NCI-H748 (cell line): ENCODE measurements at regions not wholly inside any gene's neighbourhood (a gene's known extent, or its start where the extent isn't known, plus 50 kb on each side); places are given as distances from the start of the nearest gene placed in this dataset.
"Not testable (repeated sequence)": the region's sequence is repeated elsewhere in the genome, so short reads cannot be mapped to it uniquely, and the experiment has no call there.

Experiments used
- DNase-seq: peaks from one replicate; lab custom pipeline; 2025; ENCODE audit not compliant: unreplicated experiment; lab: John Stamatoyannopoulos, UW

DNA sequence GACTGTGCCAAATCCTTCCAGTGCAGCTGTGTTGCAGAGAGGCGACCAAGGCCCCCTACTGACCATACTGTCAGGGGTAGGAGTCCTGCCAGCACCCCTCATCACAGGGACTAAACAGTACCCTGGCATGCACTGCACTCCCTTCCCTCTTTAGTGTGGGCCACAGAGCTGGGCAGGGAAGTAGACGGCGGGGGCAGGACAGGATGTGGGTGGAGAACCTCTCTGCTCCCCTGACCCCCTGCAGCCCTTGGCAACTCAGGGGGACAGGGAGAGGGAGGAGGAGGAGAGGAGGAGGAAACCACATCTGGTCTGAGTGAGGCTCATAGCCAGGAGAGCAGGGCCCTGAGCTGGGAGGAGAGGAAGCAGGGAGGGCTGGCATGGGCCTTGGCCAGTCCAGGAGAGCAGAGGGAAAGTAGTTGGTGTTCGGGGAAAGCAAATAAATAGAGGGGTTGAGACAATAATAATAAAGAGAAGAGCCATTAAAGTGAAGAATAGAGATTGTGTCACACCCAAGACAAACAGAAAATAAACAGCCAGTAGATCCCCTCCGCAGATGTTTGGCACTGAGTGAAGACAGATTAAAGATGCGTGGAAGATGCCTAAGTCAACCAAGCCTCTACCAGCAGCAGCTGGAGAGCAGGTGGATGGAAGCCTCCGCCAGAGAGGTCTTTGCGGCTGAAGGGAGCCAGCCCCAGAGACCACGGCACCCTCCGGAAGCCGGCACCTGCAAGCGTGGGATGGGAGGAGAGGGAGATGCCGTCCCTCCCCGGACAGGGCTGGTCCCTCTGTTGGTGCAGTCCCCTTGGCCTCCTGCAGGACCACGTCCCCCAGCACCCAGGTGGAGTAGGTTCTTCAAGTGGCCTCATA lies 61.5 kb downstream of the RPUSD4 start:
- peak; percentile 50 for DNase-seq

DNA sequence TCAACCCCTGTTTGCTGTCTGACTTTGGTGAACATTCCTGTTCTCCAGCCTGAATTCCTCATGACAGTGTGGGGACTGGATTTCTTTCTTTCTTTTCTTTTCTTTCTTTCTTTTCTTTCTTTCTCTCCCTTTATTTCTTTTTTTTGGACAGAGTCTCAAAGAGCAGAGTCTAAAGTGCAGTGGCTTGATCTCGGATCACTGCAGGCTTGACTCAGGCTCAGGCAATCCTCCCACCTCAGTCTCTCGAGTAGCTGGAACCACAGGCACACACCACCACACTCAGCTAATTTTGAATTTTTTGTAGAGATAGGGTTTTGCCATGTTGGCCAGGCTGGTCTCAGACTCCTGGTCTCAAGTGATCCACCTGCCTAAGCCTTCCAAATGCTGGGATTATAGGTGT lies 63.1 kb downstream of the RPUSD4 start:
- DNase-seq: no peak

DNA sequence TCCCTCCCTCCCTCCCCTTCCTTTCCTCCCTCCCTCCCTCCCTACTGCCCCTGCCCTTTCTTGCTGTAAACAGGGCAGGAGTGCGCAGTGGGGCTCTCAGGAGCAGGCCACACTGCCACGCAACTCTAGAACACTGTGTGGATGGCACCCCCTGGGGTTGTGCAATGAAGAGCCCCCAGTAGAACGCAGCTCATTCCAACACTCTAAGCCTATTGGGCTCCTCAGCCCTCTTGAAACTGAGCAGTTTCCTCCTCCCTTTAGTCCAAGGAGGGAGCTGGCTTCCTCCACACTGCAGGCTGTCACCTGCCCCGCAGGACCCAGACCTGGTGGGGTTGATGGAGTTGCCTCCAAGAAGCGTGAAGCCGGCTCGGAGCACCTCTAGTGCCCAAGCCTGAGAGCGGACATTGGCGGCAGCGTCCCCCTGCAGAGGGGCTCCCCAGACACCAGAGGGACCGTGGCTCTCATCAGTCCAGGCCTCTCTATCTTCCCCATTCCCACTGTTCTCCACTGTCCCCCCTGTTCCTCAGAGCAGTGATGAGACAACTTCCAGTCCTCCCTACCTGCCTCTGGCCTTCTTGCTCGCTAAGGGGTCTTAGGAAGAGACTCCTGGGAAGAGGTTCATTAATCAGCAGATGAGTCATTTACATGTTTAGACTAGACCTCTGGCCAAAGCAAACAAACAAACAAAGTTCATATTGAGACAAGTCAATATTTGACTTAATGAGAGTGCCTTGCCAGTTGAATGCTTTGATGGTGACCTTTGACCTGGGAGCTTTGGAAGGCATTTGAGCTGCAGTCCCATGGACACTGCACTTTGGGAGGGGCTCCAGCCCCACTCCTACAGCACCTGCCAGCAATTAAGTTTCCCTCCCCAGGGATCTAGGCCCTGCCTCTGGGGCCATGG lies 64.0 kb downstream of the RPUSD4 start:
- DNase-seq: peak; percentile 9

DNA sequence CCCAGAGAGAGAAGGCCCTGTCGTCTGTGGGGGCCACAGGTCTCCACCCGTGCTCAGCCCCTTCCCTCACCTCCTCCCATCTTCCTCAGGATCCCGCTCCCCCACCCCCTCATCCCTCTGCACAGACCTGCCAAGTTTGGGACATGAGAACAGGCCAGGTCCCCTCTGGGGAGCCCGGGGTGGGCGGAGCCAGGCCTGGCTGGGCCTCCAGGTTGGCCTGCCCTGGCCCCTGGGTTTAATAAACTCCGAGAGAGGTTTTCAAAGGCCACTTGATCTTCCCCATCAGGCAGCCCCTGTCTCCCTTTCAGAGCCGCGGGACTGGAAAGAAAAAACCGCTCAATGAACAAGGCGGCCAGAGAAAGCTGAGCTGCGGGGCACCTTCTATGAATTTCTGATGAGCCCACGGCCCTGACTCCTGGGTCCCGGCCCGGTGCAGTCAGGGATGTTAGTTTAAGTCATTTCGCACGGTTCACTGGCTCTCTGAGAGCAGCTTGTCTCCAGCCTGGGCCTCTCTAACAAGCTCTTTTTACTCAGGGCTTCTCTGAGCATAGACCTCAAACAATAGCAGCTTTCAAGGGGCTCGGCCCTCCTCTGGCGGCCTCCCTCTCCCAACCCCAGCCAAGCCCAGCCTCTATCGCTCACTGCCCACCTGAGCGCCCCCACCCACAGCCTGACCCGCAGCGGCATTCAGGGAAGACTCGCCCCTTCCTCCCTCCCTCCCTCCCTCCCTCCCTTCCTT lies 64.8 kb downstream of the RPUSD4 start:
- peak; percentile 82 for DNase-seq

DNA sequence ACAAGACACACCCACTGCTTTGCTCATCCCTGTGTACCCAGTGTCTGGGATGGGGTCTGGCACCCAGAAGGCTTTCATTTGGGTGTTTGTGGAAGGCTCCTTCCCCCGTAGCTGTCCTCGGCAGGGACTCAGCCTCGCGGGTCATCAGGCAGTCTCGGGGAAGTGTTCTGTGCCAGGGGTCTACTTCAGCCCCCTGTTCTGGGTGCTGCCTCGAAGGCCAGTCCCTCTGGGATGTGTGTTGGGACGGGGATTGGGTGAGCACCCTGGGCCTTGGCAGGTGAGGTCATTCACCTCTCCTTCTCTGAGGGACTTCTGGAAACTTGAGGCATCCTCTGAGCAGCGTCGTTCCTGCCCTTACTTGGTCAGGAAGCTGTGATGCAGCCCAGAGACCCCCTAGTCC lies 65.5 kb downstream of the RPUSD4 start:
- DNase-seq: no peak

DNA sequence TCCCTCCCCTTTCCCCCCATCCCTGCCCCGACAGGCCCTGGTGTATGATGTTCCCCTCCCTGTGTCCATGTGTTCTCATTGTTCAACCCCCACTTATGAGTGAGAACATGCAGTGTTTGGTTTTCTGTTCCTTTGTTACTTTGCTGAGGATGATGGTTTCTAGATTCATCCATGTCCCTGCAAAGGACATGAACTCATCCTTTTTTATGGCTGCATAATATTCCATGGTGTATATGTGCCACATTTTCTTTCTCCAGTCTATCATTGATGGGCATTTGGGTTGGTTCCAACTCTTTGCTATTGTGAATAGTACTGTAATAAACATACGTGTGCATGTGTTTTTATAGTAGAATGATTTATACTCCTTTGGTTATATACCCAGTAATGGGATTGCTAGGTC lies 68.0 kb downstream of the RPUSD4 start:
- DNase-seq: not testable (repeated sequence)

DNA sequence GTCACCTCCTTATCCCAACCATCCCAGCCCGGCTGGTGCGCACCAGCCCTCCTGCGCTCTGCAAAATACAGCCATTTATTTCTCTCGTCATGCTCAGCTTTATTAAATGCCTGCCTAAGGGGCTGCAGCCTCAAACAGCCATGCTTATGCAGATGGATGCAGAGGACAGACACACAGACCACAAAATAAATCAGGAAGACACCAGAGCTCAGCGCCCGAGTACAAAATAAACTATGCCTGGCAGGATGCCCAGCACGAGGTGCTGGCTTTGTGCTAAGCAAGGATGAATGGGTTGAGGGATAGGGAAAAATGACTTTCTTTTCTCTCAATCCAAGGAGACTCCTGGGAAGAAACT lies 70.5 kb downstream of the RPUSD4 start:
- DNase-seq: peak; percentile 26

DNA sequence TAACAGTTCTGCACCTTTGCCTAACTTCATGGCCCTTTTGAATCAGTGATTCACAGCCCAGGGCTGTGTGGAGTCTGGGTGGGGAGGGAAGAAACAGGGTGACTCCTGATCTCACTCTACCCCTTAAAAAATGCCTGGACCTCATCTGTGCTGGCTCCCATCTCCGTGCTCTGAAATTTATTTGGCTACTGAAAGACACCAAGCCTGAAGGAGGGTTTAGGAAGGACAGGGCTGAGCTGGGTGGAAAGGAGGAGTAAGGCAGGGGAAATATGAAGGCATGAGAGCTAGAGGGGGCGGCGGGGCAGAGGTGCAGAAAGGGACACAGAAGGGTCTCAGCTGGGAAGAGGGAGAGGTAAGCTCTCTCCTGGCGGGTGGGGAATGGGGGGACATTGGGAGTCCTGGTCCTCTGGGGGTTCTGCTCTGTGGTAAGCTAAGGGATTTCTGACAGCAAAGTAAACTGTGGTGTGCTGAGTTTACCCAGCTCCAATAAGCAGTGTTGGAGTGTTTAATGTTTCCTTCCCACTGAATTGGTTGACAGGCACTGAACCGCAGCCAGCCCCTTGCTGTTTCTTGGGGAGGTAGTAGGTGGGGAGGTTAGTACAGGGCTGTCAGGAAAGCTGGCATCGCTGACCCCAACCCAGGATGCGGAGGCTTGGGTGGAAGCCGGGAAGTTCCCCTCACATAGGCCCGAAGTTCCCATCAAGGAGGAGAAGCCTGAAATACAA lies 71.1 kb downstream of the RPUSD4 start:
- no peak for DNase-seq

DNA sequence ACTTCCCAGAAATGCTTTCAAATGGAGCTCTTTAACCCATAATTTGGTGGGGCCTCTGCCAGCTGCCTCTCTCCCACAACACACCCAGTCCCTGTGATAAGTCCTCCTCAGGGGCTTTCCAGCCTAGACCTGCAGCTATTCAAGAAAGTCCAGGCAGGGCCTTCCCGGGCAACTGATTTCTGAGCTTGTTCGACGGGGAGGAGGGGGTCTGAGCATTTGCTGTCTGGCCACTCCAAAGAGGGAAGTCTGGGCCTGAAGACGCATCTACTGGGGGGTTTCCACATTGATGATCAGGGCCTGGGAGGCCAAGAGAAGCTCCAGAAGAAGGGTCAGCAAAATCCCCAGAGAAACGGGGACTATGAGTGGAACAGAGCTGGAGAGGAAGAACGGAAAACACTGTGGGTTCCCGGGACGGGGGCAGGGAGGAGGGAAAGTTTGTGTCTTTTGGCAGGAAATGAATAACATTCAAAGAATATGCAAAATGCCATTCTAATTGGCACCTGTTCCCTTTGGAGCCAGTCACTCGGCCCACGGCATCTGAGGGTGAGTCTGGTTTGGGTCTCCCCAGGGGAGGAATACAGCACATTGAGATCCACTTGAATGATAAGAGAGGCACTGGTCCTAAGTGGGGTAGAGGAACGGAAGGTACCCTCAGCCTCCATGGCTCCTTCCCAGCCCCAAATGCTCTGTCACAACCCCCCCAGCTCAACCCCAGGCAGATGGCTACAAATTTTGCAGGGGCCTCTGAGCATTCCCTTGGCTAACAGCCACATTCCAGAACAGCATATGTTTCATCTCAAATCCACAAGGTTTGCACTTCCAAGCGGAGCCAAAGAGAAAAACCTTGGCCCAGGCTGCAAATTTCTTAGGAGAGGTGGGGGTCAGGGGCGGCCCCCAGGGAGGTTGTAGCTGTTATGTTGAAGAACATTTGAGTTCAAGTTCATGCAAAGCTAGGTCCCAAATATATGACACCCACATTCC lies 72.0 kb downstream of the RPUSD4 start:
- no peak for DNase-seq

DNA sequence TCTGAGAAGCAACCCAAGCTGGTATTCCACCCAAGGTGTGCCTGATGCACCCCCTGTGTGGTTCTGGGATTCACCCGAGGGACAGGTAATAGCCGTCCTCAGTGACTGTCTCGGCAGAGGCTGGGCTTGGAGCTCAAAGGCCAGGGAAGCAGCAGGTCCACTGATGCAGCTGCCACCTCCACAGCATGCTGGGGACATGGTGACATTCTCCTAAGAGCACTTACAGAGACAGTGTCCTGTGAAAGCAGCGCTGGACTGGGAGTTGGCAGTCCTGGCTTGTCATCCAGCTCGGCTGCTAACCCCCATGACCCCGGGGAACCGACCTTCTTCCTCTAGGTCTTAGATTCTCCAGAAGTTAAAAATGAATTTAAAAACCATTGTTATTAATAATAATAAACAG lies 72.8 kb downstream of the RPUSD4 start:
- no peak for DNase-seq

DNA sequence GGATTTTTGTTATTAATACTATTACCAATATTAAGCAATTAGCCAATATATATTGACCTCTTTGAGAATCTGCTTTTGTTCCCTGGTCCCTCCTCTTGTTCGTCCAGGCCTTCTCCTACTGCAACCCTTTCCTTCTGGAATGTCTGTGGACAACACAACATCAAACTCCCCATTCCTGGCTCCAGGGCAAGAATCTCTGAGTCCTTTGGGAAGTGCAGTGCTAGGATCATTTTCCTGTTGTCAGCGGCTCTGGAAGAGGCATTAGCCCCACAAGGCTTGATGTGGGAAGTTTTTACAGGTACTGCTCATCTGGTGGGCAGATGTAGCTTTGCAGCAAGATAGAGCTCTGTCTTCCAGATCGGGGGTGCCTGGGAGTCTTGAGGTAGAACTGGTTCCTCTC lies 74.3 kb downstream of the RPUSD4 start:
- no peak for DNase-seq

DNA sequence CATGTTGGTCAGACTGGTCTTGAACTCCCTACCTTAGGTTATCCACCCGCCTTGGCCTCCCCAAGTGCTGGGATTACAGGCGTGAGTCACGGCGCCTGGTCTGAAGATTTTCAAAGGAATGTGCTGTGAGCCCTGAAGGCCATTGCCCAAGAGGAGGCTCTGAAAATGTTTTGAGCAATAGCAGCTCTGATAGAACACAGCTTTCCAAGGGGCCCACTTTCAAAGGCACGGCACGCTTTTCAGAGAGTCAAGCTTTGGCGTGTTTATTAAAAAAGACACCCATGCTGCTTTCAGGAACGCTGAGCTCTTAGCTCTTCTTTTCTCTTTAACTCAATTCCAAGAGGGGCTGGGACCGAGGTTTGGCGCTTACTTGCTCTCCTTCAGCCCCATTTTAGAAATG lies 73.8 kb upstream of the CDON start:
- DNase-seq: no peak

DNA sequence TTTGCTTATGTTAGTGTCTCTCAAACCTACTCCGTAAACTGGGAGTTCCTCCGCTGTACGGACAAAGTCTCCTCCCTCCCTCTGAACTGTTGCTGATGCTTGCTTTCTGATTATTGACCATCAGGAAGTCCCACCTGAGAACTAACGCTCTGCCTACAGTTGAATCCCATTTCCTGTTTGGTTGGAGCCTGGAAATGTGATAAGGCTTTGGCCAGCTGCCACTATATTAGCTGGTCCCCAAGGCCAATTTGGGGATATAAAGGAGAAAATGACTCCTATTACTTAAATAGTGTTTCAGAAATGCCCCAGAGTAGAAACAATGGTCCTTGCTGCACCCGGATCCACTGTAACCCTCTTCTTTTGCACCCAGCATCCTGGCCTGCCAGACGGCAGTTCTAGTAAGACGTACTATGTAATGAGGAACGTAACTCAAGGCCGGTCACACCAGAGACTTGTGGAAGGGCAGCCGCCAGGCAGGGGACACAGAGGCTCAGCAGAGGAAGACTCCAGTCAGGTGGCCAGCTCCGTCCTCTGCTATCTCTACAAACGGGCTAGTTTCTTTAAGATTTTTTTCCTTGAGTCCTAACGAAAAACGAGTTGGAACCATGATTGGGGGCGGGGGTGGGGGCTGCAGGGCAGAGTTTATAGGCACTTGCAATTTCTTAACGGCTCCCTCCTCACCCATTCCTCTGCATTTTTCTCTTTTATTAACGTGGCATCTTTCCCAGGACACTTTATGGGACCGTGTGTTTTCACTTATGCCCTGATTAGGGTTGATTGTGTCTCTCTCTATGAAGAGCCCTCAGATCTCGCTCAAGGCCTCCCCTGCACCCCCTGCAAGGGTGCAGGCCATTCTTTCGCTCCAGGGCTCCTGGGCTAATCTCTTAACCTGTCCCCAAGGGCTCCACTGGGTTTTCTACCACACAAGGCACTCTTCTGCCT lies 72.8 kb upstream of the CDON start:
- no peak for DNase-seq

DNA sequence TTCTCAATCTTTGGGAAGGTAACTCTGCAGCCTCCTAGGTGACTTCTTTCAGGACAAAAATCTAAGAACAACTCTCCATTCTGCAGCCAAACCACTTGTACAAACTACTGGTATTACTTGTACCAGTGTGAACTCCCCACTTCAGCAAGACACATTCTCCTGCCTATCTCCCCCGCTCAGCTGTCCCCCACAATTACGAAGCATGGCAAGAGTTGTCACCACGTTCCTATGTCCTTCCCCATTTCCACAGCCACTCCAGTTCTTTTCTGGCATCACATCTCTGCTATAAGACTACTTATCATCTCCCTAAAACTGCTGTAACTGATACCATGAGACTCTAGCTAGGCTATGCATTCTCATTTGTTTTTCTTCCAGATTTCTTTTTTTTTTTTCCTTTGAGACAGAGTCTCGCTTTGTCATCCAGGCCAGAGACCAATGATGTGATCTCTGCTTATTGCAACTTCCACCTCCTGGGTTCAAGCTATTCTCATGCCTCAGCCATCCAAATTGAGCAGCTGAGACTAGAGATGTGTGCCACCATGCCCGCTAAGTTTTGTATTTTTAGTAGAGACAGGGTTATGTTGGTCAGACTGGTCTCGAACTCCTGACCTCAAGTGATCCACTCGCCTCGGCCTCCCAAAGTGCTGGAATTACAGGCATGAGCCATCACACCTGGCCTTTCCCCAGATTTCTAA lies 71.9 kb upstream of the CDON start:
- DNase-seq: no peak

DNA sequence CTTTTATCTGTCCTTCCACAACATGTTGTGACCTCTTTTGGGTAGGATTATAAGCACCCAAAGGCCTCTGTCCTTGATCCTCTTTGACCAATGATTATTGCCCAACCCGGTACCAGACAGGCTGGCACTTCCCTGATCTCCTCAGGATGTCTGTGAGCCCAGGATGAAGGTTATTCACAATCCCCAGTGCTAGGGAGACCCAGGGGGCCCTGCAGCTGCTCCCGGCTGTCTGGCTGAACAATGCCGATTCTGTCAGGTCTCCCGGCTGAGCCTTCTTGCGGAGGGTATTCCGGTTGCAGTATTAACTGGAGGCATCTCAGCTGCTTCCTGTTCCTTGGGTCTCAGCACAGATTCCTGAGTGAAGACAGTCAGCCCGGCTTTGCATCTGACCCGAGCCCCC lies 71.2 kb upstream of the CDON start:
- no peak for DNase-seq

DNA sequence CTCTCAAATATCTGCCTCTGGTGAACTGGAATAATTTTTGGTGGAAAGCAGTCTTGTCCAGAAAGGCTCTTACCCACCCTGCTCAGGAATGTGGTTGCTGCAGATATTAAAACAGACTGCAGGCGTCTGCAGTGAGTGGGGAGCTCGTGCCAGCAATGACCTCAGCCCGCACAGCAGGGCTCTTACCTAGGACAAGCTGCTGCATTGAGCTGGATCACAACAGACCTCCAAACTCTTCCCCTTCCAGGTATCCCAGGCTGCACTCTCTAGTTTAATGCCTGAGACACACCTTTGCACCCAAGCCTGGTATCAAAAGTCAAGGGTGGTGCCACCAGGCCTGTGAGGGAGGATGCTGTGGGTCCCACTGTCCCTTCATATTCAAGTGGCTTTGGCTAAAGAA lies 69.7 kb upstream of the CDON start:
- DNase-seq: no peak

DNA sequence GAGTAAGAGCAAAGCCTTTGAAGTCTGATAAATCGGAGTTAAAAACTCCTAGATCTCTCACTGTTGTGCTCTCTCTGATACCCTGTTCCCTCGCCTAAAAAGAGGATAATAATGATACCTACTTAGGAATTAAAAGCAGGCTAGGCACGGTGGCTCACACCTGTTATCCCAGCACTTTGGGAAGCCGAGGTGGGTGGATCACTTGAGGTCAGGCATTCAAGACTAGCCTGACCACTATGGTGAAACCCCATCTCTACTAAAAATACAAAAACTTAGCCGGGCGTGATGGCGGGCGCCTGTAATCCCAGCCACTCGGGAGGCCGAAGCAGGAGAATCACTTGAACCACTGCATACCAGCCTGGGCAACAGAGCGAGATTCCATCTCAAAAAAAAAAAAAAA lies 68.1 kb upstream of the CDON start:
- DNase-seq: not testable (repeated sequence)
